ENCODE measurements at regions not wholly inside any gene's neighbourhood (a gene's known extent, or its start where the extent isn't known, plus 50 kb on each side); places are given as distances from the start of the nearest gene placed in this dataset.

GRCh38 chr17:79183293-79184158 is 108.9 kb downstream of the ENGASE start:
- no peak for TF ChIP-seq CTCF (conservative IDR thresholded peaks at IDR 0.05)
- TF ChIP-seq EZH2 (IDR thresholded peaks at IDR 0.05; ENCODE audit: low read depth), result no peak
